ENCODE measurements at regions not wholly inside any gene's neighbourhood (a gene's known extent, or its start where the extent isn't known, plus 50 kb on each side); places are given as distances from the start of the nearest gene placed in this dataset.

DNA sequence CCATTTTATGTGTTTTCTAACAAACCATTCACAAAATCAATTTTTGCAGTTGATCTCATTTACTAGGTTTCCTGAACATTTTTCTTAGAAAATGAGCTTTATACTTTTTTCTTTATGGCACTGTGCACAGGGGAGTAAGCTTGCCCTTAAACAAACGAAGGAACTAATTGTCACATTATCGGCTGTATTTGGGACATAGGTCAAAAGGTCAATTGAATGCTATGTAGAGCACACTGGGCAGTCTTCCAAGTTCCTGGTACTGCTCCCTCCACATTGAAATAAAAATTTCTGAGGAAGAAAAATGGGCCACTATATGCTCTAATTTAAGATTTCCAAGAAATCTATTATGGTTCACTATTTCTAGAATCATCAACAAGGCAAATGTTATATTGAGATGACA lies 93.6 kb upstream of the TMEFF2 start:
- TF ChIP-seq ZNF561 (tag by site-specific recombination; IDR thresholded peaks at IDR 0.05; ENCODE audit: borderline replicate concordance) (no peak), ZNF521 (tag by site-specific recombination; IDR thresholded peaks at IDR 0.05) (no peak)
- TF ChIP-seq, protein P1, sequence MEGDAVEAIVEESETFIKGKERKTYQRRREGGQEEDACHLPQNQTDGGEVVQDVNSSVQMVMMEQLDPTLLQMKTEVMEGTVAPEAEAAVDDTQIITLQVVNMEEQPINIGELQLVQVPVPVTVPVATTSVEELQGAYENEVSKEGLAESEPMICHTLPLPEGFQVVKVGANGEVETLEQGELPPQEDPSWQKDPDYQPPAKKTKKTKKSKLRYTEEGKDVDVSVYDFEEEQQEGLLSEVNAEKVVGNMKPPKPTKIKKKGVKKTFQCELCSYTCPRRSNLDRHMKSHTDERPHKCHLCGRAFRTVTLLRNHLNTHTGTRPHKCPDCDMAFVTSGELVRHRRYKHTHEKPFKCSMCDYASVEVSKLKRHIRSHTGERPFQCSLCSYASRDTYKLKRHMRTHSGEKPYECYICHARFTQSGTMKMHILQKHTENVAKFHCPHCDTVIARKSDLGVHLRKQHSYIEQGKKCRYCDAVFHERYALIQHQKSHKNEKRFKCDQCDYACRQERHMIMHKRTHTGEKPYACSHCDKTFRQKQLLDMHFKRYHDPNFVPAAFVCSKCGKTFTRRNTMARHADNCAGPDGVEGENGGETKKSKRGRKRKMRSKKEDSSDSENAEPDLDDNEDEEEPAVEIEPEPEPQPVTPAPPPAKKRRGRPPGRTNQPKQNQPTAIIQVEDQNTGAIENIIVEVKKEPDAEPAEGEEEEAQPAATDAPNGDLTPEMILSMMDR (tag by site-specific recombination; IDR thresholded peaks at IDR 0.05) = no peak
